LNCAP (cell line): ENCODE measurements at regions not wholly inside any gene's neighbourhood (a gene's known extent, or its start where the extent isn't known, plus 50 kb on each side); places are given as distances from the start of the nearest gene placed in this dataset.

ENCODE experiments used
- CTCF ChIP-seq: fragments of 450-650 bp; IDR thresholded peaks from 2 replicates; pipeline ENCODE4 v1.5.1; 2017; ENCODE audit warnings: mild to moderate bottlenecking

- no peak for TF ChIP-seq CTCF
Measured at GRCh38 chr2:52880872-52881271, 886.7 kb upstream of the CHAC2 start.

GRCh38 chr2:52879561-52879960 lies 888.0 kb upstream of the CHAC2 start:
- TF ChIP-seq CTCF = no peak

GRCh38 chr2:52877703-52878102 lies 889.9 kb upstream of the CHAC2 start:
- TF ChIP-seq CTCF = no peak

- TF ChIP-seq CTCF = no peak
Measured at GRCh38 chr2:52874466-52875106, 893.0 kb upstream of the CHAC2 start.

GRCh38 chr2:52862801-52863200 lies 904.8 kb upstream of the CHAC2 start:
- TF ChIP-seq CTCF = no peak

GRCh38 chr2:52861596-52861995 lies 906.0 kb upstream of the CHAC2 start:
- no peak for TF ChIP-seq CTCF

- no peak for TF ChIP-seq CTCF
Measured at GRCh38 chr2:52859065-52859464, 908.5 kb upstream of the CHAC2 start.

GRCh38 chr2:52857722-52858121 lies 909.9 kb upstream of the CHAC2 start:
- TF ChIP-seq CTCF = no peak
